Suppressor macrophage (primary cell): ENCODE measurements at regions not wholly inside any gene's neighbourhood (a gene's known extent, or its start where the extent isn't known, plus 50 kb on each side); places are given as distances from the start of the nearest gene placed in this dataset.
"Not testable (repeated sequence)": the region's sequence is repeated elsewhere in the genome, so short reads cannot be mapped to it uniquely, and the experiment has no call there.

Source experiments
- DNase-seq, 4 experiments: peaks; one replicate each; pipeline ENCODE4 v3.0.0-alpha.2; 2020 to 2022

- DNase-seq: no peak
These were observed 51.0 kb upstream of the ACTR3 start for GRCh38 chr2:113838744-113839444.

DNA sequence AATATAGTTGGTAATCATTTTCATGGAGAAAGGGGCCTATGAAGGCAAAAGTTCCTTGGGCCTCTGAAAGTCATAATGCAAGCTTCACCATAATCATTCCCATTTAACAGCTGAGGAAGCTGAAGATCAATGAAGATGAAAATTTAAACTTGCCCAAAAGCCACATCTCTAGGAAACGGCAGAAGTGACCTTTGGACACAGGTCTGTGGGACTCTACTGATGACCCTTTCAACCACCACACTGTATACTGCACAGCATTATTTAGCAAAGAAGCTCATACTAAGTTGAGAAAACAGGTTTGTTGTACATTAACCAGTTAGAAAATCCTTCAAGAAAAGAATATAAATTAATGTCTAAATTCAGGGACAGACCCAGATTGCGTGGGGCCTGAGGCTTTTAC lies 51.6 kb upstream of the ACTR3 start:
- DNase-seq: no peak

GRCh38 chr2:113834051-113834730 lies 55.7 kb upstream of the ACTR3 start:
- DNase-seq: peak in 2 of 4 experiments; percentile 45 to 52

DNA sequence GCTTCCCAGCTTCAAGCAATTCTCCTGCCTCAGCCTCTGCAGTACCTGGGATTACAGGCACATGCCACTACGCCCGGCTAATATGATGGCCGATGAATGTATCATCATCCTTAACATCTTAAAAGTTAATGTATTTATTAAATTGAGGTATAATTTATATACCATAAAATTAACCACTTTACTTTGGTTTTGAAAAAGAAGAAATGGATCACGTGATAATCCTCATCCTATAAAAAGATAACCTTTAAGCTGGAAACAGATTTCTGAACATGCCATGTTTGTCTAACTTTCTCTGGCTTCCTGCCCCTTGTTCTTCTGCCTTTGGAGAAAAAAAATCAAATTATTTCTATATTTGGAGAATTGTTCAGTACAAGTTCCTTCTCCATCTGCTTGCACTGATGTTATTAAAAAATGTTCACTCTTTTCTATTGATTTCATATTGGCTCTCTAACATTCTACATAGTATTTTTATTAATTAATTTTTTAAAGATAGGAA lies 57.0 kb upstream of the ACTR3 start:
- DNase-seq: no peak

GRCh38 chr2:113831161-113831560 lies 58.7 kb upstream of the ACTR3 start:
- DNase-seq: no peak

- DNase-seq: peak in 3 of 4 experiments; percentile 41 to 71 (median 57)
These were observed 60.1 kb upstream of the ACTR3 start for GRCh38 chr2:113829761-113830160.

DNA sequence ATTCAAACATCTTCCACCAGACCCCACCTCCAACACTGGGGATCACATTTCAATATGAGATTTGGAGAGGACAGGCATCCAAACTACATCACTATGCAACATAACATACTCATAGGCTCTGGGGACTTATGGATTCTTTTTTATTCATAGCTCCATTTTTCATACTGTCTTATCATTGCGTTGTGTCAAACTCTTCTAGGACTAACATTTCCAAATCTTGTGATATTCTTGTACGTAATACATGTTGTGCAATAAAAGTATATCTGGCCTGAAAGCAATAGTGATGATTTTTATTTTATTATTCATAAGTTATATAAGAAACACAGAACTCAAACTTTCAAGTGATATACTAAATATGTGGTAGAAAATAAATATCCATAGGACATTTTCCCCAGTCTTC lies 60.6 kb upstream of the ACTR3 start:
- peak in 1 of 4 experiments; percentile 10 for DNase-seq

GRCh38 chr2:113828049-113828742 lies 61.7 kb upstream of the ACTR3 start:
- no peak for DNase-seq

DNA sequence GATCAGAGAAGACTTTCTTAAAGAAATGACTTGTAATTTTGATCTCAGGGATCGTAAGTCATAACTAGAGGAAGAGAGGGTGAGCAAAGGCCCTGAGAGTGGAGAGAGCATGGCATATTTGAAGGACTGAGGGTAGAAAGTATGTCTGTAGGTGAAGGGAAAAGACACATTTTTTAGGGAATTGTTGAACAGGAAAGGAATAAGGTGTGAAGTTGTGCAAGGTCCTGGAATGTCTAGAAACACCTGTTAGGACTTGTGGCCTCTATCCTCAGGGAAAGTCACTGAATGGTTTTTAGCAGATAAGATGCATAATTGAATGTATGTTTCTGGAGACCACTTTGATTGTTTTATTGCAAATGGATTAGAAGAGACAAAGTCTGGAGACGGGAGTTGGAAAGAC lies 62.5 kb upstream of the ACTR3 start:
- no peak for DNase-seq

GRCh38 chr2:113826346-113827285 lies 63.3 kb upstream of the ACTR3 start:
- DNase-seq: no peak

- no peak for DNase-seq
These were observed 65.9 kb upstream of the ACTR3 start for GRCh38 chr2:113823716-113824595.

DNA sequence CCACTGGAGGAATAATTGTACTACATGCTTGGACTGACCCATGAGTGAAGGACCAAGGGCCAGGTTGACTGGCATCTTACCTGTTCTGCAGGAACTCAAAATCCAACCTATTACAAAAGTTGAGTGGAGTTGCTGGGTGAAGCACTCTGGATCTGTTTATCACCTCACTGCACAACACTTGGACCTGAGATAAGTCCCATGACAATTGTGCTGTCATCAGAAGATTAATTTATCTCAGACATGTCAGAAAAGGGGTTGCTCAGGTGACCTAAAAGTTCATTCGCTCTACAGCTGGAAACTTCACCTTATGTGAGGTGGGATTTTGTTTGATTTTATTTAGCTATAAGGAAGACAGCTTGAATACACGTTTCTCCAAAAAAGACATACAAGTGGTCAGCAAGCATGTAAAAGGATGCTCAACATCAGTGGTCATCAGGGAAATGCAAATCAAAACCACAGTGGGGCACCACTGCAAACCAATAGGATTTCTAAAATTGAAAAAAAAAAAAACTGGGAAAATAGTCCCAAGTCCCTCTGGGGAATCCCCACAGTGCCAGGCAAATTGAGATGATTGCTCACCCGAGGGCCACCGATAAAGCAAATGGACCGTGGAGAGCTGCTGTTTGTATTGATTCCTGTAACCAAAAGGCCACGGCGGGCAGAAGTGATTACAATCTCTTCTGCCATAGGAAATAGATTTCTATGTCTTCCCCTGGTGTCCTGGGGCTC lies 65.8 kb upstream of the SLC35F5 start:
- DNase-seq: no peak

GRCh38 chr2:113818382-113818951 lies 62.0 kb upstream of the SLC35F5 start:
- no peak for DNase-seq

GRCh38 chr2:113813396-113813795 lies 57.0 kb upstream of the SLC35F5 start:
- not testable (repeated sequence) for DNase-seq

DNA sequence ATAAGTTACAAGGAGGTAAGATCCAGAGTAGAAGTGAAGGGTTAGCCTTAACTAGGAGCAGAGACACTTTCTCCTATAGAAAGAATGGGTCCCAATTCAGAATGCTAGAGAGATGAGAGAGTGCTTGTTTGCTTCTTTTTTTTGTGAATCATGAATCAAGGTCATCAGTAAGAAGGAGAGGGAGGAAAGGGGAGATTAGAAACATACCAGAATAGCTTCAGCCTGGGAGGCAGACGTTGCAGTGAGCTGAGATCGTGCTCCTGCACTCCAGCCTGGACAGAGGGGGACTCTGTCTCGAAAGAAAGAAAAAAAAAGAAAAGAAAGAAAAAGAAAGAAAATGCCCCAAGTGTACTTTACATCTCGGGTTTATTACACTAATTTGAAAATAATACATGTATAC lies 55.8 kb upstream of the SLC35F5 start:
- DNase-seq: no peak

GRCh38 chr2:113809076-113809736 lies 52.8 kb upstream of the SLC35F5 start:
- no peak for DNase-seq

- DNase-seq: no peak
These were observed 51.3 kb upstream of the SLC35F5 start for GRCh38 chr2:113807721-113808120.

DNA sequence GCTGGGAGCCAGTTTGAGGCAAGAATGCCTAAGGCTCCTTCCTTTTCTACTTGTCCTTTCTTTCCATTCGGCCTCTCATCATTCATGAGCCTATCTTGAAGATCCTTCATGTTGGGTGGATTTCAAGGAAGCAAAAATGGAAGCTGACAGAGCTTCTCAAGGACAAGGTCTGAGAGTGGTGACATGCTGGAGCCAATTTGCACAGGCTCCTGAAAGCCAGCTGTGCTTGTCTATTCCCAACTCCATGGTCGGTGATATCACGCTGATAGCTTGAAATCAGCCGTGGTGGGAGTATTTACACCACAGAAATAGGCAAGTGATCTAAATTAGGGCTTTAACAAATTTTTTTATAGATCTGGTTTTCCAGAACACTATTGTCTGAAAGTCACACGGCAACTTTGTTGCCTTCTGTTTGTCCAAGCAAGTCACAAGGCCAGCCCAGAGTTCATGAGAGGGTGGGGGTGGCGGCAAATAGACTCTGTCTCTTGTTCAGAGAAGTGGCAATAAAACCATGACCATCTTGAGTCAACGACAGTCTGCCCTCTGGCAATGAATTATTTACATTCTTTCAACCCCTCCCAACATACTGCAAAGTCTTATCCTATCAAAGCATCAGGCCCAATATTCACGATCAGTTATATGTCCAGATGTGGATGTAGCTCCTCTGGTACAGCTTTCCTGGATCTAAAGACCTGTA lies 49.9 kb upstream of the SLC35F5 start:
- DNase-seq: no peak
